ENCODE measurements at regions not wholly inside any gene's neighbourhood (a gene's known extent, or its start where the extent isn't known, plus 50 kb on each side); places are given as distances from the start of the nearest gene placed in this dataset.

DNA sequence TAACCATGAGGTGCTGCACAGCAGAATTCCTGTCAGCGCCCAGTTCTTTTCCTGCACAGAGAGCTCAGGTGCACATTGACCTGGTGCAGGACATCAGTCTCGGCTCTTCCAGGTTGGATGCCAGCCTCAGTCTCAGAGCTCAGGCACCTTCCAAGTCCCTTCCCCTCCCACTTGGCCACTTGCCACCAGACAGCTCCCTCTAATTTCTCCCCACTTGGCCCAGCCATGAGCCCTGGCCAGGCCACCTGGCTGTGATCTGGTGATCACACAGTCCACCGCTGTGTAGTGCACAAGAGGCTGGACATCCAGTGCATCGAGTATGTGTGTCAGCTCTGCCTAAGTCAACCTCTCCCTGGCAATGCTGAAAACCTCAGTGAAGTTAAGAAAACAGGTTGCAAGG lies 336.6 kb upstream of the MYT1L start:
- Histone ChIP-seq H3K4me2 (no peak overlapping the region), H3K9me2 (no peaks in the 10 kb centered on the region), H3K4me3 (ENCODE audit: low read depth in 2 of 2, low read length in 1 of 2) (no peak overlapping the region), H4K20me1 (ENCODE audit: insufficient read depth) (no peaks in the 10 kb centered on the region), H3K36me3 (replicated peaks in 1 of 2; ENCODE audit: control insufficient read depth in 1 of 2, insufficient read depth in 2 of 2, low read length in 1 of 2) (no peaks in the 10 kb centered on the region), H3K9me3 (no peaks in the 10 kb centered on the region), H3K27me3 (ENCODE audit: insufficient read depth) (no peaks in the 10 kb centered on the region), H3K79me2 (ENCODE audit: insufficient read depth) (no peaks in the 10 kb centered on the region), H3K9ac (no peak overlapping the region), H3F3A (replicated peaks; ENCODE audit: insufficient read depth) (no peaks in the 10 kb centered on the region), H3K4me1 (ENCODE audit: control insufficient read depth in 1 of 2, insufficient read depth in 2 of 2, low read depth in 1 of 2, low read length in 1 of 2) (peaks cover 0 to 8% of the 10 kb centered on the region in 2 experiments; a peak in 1 of 4 replicates), H3K27ac (ENCODE audit: low read depth in 2 of 2, low read length in 1 of 2) (no peak overlapping the region), H2AFZ (ENCODE audit: low read depth) (no peak overlapping the region)
- ChIA-PET CTCF (interaction anchor here (1.4 kb wide), 1 partner anchor 31 kb away, joined by 5 read pairs; no protein-coding TSS in a partner anchor), POLR2A (no interaction called here)
- WGBS (ENCODE audit: low lambda C conversion rate) = 61% methylated on average over 4 of the region's 4 CpGs
- no peak for DNase-seq
- TF ChIP-seq POLR2AphosphoS5 (IDR thresholded peaks at IDR 0.05; ENCODE audit: low read depth, low read length) (no peak), MEF2A (IDR thresholded peaks at IDR 0.05; ENCODE audit: borderline replicate concordance, low read depth) (no peak), SIN3A (IDR thresholded peaks at IDR 0.05; ENCODE audit: borderline replicate concordance, low read depth, low read length) (no peak), RFX5 (IDR thresholded peaks at IDR 0.05; ENCODE audit: low read length) (no peak), NFIC (IDR thresholded peaks at IDR 0.05; ENCODE audit: borderline replicate concordance) (no peak), SMC3 (IDR thresholded peaks at IDR 0.05; ENCODE audit: low read depth, low read length) (no peak), GABPA (IDR thresholded peaks at IDR 0.05; ENCODE audit: low read depth) (no peak), TAF1 (IDR thresholded peaks at IDR 0.05; ENCODE audit: borderline replicate concordance, low read depth, low read length) (no peak)
- TF ChIP-seq, protein P1, sequence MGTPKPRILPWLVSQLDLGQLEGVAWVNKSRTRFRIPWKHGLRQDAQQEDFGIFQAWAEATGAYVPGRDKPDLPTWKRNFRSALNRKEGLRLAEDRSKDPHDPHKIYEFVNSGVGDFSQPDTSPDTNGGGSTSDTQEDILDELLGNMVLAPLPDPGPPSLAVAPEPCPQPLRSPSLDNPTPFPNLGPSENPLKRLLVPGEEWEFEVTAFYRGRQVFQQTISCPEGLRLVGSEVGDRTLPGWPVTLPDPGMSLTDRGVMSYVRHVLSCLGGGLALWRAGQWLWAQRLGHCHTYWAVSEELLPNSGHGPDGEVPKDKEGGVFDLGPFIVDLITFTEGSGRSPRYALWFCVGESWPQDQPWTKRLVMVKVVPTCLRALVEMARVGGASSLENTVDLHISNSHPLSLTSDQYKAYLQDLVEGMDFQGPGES (IDR thresholded peaks at IDR 0.05; ENCODE audit: low read depth, low read length) = no peak
- TF ChIP-seq, protein P2, sequence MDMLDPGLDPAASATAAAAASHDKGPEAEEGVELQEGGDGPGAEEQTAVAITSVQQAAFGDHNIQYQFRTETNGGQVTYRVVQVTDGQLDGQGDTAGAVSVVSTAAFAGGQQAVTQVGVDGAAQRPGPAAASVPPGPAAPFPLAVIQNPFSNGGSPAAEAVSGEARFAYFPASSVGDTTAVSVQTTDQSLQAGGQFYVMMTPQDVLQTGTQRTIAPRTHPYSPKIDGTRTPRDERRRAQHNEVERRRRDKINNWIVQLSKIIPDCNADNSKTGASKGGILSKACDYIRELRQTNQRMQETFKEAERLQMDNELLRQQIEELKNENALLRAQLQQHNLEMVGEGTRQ (IDR thresholded peaks at IDR 0.05; ENCODE audit: borderline replicate concordance, low read depth, low read length) = no peak
- TF ChIP-seq, protein P3, sequence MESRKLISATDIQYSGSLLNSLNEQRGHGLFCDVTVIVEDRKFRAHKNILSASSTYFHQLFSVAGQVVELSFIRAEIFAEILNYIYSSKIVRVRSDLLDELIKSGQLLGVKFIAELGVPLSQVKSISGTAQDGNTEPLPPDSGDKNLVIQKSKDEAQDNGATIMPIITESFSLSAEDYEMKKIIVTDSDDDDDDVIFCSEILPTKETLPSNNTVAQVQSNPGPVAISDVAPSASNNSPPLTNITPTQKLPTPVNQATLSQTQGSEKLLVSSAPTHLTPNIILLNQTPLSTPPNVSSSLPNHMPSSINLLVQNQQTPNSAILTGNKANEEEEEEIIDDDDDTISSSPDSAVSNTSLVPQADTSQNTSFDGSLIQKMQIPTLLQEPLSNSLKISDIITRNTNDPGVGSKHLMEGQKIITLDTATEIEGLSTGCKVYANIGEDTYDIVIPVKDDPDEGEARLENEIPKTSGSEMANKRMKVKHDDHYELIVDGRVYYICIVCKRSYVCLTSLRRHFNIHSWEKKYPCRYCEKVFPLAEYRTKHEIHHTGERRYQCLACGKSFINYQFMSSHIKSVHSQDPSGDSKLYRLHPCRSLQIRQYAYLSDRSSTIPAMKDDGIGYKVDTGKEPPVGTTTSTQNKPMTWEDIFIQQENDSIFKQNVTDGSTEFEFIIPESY (IDR thresholded peaks at IDR 0.05; ENCODE audit: borderline replicate concordance, low read depth) = no peak

DNA sequence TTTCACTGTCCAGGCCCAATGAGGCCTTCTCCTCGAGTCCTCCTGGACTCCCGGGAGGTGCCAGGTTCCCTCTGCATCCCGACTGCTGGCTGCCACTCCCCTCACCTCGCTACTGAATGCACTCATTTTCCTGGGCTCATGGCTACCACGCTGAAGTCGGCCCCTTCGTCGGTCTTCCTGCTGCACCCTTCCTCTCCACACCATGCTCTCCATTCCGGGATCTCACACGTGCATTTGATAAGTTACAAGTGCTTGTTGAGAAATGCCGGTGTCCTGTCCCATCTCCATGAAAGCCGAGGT lies 334.7 kb upstream of the MYT1L start:
- CTCF ChIA-PET = no interaction called here
- POLR2A ChIA-PET = no interaction called here
- no peak overlapping the region for H2AFZ ChIP-seq (ENCODE audit: low read depth)
- no peak overlapping the region for H3K4me3 ChIP-seq (ENCODE audit: low read depth in 2 of 2, low read length in 1 of 2)
- H3K36me3 ChIP-seq (replicated peaks in 1 of 2; ENCODE audit: control insufficient read depth in 1 of 2, insufficient read depth in 2 of 2, low read length in 1 of 2) = no peaks in the 10 kb centered on the region
- H3K4me2 ChIP-seq = no peak overlapping the region
- no peak for TF ChIP-seq YY1 (IDR thresholded peaks at IDR 0.05; ENCODE audit: low read depth)
- no peak for TF ChIP-seq TEAD4 (IDR thresholded peaks at IDR 0.05; ENCODE audit: borderline replicate concordance, insufficient read depth)
- TF ChIP-seq, protein P4, sequence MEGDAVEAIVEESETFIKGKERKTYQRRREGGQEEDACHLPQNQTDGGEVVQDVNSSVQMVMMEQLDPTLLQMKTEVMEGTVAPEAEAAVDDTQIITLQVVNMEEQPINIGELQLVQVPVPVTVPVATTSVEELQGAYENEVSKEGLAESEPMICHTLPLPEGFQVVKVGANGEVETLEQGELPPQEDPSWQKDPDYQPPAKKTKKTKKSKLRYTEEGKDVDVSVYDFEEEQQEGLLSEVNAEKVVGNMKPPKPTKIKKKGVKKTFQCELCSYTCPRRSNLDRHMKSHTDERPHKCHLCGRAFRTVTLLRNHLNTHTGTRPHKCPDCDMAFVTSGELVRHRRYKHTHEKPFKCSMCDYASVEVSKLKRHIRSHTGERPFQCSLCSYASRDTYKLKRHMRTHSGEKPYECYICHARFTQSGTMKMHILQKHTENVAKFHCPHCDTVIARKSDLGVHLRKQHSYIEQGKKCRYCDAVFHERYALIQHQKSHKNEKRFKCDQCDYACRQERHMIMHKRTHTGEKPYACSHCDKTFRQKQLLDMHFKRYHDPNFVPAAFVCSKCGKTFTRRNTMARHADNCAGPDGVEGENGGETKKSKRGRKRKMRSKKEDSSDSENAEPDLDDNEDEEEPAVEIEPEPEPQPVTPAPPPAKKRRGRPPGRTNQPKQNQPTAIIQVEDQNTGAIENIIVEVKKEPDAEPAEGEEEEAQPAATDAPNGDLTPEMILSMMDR (IDR thresholded peaks at IDR 0.05) = no peak
- TF ChIP-seq GABPA (IDR thresholded peaks at IDR 0.05; ENCODE audit: low read depth) = no peak
- no peak for TF ChIP-seq RAD21 (IDR thresholded peaks at IDR 0.05; ENCODE audit: low read length)
- H3K9ac ChIP-seq = no peak overlapping the region
- WGBS (ENCODE audit: low lambda C conversion rate) = 60% methylated on average over 12 of the region's 12 CpGs
- no peak for DNase-seq
- H3K27me3 ChIP-seq (ENCODE audit: insufficient read depth) = no peaks in the 10 kb centered on the region
- no peaks in the 10 kb centered on the region for H3K79me2 ChIP-seq (ENCODE audit: insufficient read depth)
- no peak overlapping the region for H3K27ac ChIP-seq (ENCODE audit: low read depth in 2 of 2, low read length in 1 of 2)
- no peaks in the 10 kb centered on the region for H3K9me3 ChIP-seq
- no peaks in the 10 kb centered on the region for H3F3A ChIP-seq (replicated peaks; ENCODE audit: insufficient read depth)
- H3K9me2 ChIP-seq = no peaks in the 10 kb centered on the region
- H3K4me1 ChIP-seq (ENCODE audit: control insufficient read depth in 1 of 2, insufficient read depth in 2 of 2, low read depth in 1 of 2, low read length in 1 of 2) = peaks cover 0 to 8% of the 10 kb centered on the region in 2 experiments; a peak in 1 of 4 replicates
- no peaks in the 10 kb centered on the region for H4K20me1 ChIP-seq (ENCODE audit: insufficient read depth)
